GM18502 (cell line): ENCODE measurements at regions not wholly inside any gene's neighbourhood (a gene's known extent, or its start where the extent isn't known, plus 50 kb on each side); places are given as distances from the start of the nearest gene placed in this dataset.
"Not testable (repeated sequence)": the region's sequence is repeated elsewhere in the genome, so short reads cannot be mapped to it uniquely, and the experiment has no call there.

ENCODE experiments used
- ATAC-seq: cut with Tn5 transposase; IDR thresholded peaks from one replicate; pipeline ENCODE4 v1.9.1; 2021; ENCODE audit warnings: mild to moderate bottlenecking; ENCODE audit not compliant: unreplicated experiment, poor library complexity

DNA sequence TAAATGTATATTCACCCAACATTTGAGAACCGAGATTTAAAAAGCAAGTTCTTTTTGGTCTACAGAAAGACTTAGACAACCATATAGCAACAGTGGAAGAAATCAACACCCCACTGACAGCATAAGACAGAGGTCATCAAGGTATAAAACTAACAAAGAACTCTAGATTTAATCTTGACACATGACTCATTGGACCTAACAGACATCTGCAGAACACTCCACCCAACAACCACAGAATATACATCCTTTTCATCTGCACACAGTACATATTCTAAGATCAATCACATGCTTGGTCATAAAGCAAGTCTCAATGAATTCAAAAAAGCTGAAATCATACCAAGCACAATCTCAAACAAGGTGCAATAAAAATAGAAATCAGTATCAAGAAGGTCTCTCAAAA is 65.8 kb downstream of the SPIN4 start:
- ATAC-seq, result no peak

DNA sequence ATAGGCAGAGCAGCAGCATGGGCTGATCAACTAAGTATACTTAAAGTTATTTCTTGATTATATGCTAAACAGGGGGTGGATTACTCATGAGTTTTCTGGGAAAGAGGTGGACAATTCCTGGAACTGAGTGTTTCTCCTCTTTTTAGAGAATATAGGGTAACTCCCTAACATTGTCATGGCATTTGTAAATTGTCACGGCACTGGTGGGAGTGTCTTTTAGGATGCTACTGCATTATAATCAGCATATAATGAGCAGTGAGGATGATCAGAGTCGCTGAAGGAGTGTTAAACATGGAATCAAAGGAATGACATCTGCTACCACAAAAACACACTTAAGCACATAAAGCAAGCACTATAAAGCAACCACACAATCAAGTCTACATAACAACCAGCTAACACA is 66.5 kb downstream of the SPIN4 start:
- no peak for ATAC-seq

DNA sequence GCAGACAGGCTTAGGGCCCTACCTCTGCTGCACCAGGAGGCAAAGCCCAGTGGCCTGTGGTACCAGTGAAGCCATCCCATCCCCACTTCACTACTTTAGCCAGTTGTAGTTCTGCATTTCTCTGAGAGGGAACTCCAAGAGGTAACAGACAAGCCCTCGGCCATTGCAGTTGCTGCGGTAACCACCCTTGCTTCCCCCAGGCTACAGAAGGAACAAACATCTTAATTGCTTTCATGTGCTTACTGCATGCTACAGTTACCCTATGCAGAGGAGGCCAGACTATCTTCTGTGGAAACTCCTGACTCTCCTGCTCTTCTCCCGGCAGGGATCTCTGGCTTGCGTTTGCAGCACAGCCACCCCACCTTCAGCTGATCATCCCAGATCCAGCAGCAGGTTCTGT is 67.8 kb downstream of the SPIN4 start:
- no peak for ATAC-seq

DNA sequence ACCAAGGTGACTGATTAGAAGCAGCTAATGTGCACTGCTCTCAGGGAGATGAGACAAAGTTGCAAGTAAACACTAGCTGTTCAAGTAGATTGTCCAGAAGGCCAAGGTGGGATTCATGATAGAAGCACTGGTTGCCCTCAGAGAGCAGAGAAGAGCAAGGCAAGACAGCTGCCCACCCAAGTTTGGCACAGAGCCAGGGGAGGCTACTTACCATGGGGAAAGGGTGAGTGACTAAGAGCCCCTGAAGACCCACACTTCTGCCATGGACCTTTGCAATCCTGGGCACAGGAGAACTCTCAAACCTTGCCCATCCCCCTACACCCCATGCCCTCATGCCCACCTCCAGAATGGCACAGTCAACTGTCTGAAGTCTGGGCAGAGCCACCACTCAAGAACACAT is 68.3 kb downstream of the SPIN4 start:
- ATAC-seq, result no peak

DNA sequence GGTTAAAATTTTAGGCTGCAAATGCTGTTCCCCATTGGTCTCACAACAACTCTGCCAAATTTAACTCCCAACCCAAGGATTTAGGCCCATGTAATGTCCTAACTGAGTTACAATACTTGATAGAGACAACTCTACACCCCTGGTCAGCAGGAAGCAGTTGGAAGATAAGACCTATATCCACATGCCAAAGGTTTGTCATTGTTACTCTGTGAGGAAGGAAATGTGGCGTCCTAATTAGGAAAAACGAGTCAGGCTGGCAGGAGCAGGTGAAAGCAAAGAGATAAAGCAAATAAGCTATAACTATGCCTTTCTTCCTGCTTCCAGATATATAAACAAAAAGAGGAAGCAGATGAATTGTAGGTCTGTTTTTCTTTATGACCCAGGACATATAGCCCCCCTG is 69.1 kb downstream of the SPIN4 start:
- no peak for ATAC-seq

DNA sequence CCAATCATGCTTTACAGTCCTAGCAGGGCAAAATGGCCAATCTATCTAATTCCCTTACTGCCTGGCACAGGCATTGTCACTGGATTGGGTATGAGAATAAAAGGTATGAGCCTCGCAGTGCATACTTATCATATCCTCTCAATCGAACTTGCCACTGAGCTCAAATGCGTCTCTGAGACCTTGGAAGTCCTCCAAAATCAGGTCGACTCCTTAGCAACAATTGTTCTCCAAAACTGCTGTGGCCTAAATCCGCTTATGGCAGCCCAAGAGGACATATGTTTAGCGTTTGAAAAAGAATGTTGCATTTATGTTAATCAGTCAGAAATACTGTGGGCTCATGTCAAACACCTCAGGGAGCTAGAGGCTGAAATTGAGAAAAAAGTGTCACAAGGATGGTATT is 69.7 kb downstream of the SPIN4 start:
- ATAC-seq, result no peak

DNA sequence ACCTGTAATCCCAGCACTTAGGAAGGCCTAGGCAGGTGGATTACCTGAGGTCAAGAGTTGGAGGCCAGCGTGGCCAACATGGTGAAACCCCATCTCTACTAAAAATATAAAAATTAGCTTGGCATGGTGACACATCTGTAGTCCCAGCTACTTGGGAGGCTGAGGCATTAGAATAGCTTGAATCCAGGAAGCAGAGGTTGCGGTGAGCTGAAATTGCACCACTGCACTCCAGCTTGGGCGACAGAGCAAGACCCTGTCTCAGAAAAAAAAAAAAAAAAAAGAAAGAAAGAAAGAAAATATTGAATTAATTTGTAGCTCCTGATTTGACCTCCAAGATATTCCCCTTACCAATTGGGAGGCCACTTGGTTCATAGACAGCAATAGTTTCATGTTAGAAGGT is 73.7 kb downstream of the SPIN4 start:
- not testable (repeated sequence) for ATAC-seq

DNA sequence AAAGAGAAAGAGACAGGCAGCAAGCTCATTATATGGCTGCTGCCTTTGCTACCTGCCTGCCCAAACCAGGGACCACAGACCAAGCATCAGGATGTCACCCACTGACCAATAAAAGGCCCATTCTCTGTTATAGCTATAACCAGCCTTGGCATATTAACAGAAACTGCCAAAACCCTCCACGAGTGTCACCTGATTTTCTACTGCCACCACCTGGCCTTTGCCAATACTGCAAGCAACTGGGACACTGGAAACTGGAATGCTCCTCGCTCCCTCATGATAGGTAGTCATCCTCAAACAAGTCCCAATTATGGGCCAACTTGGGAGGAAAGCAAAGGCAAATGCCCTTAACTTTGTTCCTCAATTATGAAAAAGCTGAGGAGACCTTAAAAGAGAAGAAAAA is 76.0 kb downstream of the SPIN4 start:
- ATAC-seq, result peak; percentile 87

DNA sequence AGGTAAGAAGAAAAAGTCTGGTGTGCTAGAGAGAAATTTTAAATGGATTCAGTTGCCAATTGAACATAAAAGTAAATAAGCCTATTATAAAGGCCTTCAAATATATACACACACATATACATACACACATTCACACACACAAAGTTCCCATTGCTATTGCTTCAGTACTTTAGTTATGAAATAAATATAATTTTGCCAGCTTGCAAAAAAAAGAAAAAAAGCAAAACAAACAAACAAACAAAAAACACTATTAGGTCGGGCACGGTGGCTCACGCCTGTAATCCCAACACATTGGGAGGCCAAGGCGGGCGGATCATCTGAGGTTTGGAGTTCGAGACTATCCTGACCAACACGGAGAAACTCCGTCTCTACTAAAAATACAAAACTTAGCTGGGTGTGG is 80.3 kb downstream of the SPIN4 start:
- ATAC-seq, result no peak

DNA sequence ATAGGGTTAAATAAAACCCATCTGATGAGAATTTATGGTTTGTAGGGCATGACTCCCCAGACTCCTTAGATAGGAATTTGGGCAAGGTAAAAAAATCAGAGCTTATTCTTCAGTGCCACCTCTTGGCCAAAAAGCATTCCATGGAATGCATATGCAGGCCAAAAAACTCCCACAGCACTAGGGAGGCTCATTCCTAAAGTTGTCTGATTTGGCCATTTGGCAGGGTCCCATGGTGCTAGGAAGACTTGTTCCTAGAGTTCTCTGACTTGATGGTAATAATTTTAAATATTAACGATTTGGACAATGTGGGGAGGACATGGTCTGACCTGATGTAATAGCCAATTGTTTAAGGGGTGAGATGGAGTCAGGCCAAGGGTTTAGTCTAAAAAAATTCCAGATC is 93.0 kb downstream of the SPIN4 start:
- ATAC-seq, result no peak

DNA sequence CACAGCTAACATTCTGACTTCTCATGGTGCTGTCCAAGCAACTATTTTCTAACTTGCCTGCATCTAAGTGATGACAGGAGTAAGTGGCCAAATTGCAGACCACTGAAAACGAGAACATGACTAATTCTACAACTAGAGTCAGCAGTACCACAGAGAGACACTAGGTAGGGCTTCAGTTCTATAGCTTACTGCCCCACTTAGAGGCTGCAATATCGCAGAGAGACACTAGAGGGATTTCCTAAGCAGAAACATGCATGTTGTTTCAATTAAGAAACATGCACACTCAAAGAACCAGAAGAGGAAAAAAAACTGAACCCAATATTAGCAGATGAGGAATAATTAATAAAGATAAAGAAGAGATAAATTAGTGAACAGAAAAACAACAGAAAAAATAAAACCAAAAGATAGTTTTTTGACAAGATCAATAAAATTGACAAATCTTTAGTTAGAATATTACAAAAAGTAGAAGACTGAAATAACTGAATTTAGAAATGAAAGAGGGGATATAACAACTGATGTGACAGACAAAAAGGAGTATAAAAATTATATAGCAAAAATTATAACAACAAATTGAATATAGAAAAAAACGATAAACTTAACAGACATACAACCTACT is 100.8 kb downstream of the SPIN4 start:
- peak; percentile 100 for ATAC-seq

DNA sequence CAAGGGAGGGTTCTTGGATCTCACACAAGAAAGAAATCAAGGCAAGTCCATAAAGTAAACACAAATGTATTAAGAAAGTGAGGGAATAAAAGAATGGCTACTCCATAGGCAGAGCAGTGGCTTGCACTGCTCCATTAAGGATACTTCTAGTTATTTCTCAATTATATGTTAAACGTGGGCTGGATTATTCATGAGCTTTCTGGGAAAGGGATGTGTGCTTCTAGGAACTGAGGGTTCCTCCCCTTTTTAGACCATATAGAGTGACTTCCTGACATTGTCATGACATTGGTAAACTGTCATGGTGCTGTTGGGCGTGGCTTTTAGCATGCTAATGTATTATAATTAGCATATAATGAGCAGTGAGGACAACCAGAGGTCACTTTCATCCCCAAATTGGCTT is 108.4 kb downstream of the SPIN4 start:
- not testable (repeated sequence) for ATAC-seq

DNA sequence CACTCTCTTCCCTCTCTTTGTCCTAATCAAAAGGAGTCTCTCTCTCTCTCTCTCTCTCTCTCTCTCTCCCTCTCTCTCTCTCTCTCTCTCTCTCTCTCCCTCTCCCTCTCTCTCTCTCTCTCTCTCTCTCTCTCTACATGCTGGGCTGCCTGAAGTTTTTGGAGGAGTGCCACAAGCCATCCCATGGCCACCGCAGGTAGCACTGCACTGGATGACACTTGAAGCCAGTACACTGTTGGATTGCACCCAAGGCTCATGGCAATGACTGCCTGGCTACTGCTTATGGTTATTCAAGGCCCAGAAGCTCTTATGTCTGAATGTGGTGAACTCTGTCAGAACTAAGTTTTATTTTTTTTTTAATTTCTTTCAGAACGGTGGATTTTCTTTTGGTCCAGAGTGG is 115.2 kb downstream of the SPIN4 start:
- not testable (repeated sequence) for ATAC-seq

DNA sequence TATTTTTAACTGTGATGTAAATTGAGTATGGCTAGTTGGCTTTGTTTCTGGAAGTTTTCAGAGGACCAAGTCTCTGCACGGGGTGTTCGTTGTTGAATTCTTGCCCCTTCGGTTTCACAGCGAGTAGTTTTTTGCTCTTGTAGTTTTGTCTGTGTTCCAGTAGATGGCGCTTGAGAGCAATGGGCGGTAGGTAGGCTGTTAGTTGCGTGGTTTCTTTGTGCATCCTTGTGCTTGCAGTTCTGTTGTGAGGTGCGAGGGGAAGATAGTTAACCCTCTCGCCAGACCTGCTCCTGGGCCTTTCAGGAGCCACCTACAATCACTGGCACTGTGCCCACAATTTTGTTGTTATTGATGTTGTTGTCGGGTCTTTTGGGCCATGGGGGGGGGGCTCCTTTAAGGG is 118.1 kb downstream of the SPIN4 start:
- not testable (repeated sequence) for ATAC-seq

DNA sequence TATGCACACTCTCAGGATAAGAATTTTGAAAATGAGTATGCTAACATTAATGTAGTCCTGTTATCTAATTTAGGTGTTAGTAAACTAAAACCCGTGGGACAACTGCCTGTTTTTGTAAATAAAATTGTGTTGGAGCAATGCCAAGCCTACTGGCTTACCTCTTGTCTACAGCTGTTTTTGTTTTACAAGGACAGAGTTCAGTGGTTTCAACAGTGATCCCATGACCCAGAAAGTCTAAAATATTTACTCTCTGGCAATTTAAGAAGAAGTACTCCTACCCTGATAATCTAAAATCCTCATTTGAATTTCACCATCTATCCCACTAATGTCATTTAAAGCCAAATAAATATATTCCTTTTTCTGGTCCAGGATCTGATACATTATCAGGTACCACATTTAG is 132.9 kb downstream of the SPIN4 start:
- ATAC-seq, result not testable (repeated sequence)

DNA sequence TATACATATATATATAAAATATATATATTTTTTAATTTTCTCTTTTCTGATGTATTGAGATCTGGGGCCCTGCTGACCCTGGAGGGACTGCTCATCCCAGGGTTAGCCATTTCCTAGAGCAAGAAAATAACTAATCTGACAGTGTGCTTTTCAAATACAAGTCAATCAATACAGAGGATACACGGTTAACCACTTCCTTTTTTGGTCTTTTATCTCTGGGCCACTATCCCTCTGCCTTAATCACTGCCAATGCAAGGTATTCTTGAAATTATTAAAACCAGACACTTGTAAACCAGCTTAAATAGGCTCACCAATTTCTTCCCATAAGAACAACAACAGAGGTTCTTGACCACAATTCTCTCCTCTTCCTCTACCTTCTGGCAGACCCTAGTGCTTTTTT is 133.6 kb downstream of the SPIN4 start:
- not testable (repeated sequence) for ATAC-seq

DNA sequence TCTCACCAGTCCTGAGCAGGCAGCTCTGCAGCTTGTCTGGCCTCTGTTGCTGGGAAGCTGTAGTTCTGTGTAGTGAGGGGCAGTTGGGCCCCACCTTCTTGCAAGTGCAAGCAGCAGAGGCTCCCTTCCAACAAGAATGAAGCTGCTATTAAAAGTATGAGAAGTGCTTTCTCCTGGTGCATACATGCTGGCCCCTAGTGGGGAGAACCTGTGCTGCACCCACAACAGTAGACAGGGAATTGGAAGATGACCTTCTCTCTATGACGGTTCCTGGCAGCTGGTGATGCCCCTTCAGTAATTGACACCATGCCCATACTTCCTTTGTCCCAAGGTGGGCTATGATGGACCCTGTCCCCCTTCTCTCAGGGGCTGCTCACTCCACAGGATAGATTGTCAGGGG is 141.5 kb downstream of the SPIN4 start:
- ATAC-seq, result peak; percentile 64

DNA sequence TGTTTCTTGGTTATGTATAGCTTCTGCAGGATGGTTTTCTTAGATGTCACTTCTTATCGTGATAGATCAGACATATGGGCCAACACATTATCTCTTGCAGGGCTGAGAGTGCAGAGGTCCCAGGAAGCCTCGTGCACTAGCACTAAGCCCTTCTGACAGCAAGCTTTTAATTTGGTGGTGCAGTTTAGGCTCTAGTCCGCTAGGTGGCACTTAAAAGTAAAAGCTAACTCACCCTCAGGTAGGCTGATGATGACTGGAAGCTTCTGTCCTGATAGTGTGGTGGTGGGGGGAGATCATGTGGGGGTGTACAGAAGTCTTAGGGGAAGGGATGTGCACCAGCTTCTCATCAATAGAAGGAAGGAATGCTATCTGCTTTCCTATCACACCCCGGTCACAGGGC is 142.0 kb downstream of the SPIN4 start:
- ATAC-seq, result peak; percentile 80

DNA sequence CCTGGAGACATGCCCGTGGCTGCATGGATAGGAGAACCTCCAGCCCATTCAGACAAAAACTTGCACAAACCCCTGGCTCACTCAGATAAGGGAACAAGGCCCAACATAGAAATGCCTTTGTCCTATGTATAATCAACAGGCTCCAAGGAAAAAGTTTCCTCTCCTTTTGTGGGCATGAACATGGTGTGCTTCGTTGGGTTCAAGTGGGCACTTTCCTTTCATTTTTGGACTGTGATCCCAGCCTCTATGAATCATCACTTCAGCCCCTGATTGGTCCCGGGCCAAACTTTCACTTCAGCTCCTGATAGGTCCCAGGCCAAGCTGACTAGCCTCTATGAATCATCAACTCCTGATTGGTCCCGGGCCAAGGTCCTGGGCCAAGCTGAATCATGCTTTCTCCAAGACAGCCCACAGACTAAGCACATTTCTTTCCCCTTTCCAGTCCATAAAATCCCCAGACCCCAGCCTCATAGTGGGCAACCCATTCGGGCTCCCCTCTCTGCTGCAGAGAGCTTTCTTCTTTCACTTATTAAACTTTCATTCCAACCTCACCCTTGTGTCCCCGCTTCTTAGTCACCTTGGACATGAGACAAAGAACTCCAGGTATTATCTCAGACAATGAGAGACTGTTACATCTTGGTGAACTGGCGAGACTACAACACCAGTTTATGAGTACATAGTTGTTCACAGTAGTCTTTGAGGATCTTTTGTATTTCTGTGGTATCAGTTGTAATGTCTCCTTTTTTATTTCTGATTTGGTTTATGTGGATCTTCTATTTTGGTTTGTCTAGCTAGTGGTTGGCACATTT is 146.7 kb downstream of the SPIN4 start:
- not testable (repeated sequence) for ATAC-seq

DNA sequence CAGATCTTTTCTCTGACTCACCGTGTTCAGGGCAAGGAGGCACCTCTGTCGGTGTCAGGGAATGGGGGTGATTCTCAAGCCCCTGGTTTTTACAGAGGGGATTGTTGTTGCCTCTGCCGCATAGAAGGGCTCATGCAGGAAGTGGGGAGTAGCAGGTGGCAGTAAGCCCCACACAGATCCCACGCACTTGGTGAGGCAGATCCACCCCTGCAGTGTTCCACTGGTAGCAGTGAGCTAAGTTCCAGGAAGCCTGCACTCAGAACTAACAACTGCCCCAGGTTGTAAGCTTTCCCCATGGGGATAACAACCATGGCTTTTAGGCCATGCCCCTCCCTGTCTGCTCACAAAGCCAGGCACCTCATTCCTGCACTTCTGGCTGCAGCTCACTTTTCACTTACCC is 149.1 kb downstream of the SPIN4 start:
- ATAC-seq, result not testable (repeated sequence)

DNA sequence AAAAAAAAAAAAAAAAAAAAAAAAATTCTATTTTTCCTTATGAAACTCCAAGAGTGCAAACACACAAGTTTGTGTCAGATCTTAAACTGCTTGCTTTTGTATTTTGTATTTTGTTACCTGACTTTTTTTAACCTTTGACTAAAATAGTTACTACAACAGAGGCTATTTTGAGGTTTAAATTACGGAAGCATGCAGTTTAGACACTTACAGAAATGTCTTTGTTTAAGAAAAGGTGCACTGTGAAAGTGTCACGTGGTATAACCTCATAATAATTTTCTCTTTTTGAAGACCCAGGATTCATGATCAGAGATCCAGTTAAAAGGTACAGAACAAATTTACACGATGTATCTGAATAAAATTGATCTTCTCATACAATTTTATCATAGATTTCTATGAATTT is 152.4 kb downstream of the SPIN4 start:
- not testable (repeated sequence) for ATAC-seq
